Gastroesophageal sphincter (tissue), 3 donors: ENCODE measurements at regions not wholly inside any gene's neighbourhood (a gene's known extent, or its start where the extent isn't known, plus 50 kb on each side); places are given as distances from the start of the nearest gene placed in this dataset.

ENCODE experiments used
- POLR2AphosphoS5 ChIP-seq: sonication (generic); formaldehyde crosslinking; IDR thresholded peaks from one replicate; pipeline ENCODE4 v1.6.1; 2017; ENCODE audit warnings: antibody characterized with exemption
- TF ChIP-seq, protein P1 (sequence below), 4 experiments: fragments of 200-600 bp in 2 of 4; fragments of 450-650 bp in 2 of 4; sonication (generic) in 1 of 4; IDR thresholded peaks; one replicate each; pipeline ENCODE4 v1.5.1; 2017 to 2019; ENCODE audit warnings: antibody characterized with exemption in 4 of 4, mild to moderate bottlenecking in 2 of 4, moderate library complexity in 2 of 4

DNA sequence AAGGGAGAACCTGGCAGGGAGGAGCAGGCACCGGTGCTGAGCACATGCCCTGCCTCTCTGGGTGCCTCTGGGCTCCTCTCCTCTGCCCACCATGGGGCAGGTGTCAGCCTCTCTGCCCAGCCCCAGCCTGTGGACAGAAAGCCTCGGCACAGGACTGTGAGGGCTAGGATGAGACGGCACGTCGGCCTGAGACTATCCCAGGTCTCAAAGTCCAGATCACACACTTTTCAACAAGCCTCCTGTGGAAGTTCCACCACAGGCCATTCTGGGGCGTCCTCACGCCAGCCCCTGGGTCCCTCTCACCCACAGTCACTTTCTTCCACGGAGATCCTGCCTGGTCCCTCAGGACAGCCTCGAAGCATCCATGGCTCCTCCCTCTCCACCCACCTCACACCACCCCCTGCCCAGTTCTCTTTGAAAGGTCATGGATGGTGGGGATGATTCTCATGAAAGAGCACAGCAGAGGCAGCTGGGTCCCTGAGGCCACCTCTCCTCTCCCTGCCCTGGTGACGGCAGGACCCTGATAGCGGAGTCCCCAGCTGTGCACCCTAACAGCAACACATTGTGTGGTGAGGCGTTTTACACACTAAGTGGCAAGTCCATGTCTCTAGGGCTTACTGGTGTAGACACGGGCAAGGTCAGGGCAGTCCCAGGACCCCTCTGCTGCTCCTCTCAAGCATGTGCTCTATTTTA lies 569.4 kb upstream of the SALL3 start:
- TF ChIP-seq, protein P1, sequence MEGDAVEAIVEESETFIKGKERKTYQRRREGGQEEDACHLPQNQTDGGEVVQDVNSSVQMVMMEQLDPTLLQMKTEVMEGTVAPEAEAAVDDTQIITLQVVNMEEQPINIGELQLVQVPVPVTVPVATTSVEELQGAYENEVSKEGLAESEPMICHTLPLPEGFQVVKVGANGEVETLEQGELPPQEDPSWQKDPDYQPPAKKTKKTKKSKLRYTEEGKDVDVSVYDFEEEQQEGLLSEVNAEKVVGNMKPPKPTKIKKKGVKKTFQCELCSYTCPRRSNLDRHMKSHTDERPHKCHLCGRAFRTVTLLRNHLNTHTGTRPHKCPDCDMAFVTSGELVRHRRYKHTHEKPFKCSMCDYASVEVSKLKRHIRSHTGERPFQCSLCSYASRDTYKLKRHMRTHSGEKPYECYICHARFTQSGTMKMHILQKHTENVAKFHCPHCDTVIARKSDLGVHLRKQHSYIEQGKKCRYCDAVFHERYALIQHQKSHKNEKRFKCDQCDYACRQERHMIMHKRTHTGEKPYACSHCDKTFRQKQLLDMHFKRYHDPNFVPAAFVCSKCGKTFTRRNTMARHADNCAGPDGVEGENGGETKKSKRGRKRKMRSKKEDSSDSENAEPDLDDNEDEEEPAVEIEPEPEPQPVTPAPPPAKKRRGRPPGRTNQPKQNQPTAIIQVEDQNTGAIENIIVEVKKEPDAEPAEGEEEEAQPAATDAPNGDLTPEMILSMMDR (IDR thresholded peaks at IDR 0.05), result no peak
- no peak for TF ChIP-seq POLR2AphosphoS5
